Neural progenitor cell (in vitro differentiated cells): ENCODE measurements at regions not wholly inside any gene's neighbourhood (a gene's known extent, or its start where the extent isn't known, plus 50 kb on each side); places are given as distances from the start of the nearest gene placed in this dataset.

Source experiments
- DNase-seq: peaks from one replicate; pipeline ENCODE4 v3.0.0-alpha.2; 2016; ENCODE audit warnings: low spot score
- H2AFZ ChIP-seq: fragments of 200-600 bp; sonication (generic); replicated peaks from 2 replicates; pipeline ENCODE4 v1.6.1; 2016; ENCODE audit warnings: antibody characterized with exemption
- H3F3A ChIP-seq: fragments of 200-600 bp; sonication (generic); 2 replicates; pipeline ENCODE4 v1.6.1; 2016; ENCODE audit warnings: antibody characterized with exemption, low read depth
- H3K27ac ChIP-seq: fragments of 200-600 bp; sonication (generic); 2 replicates; pipeline ENCODE4 v1.5.1; 2016; ENCODE audit warnings: mild to moderate bottlenecking
- H3K27me3 ChIP-seq: fragments of 200-600 bp; sonication (generic); 2 replicates; pipeline ENCODE4 v1.6.1; 2016; ENCODE audit warnings: mild to moderate bottlenecking, moderate library complexity
- H3K36me3 ChIP-seq: fragments of 200-600 bp; sonication (generic); 2 replicates; pipeline ENCODE4 v1.5.1; 2016
- H3K4me1 ChIP-seq: fragments of 200-600 bp; sonication (generic); 2 replicates; pipeline ENCODE4 v1.6.1; 2016; ENCODE audit warnings: mixed run types
- H3K4me2 ChIP-seq: fragments of 200-600 bp; sonication (generic); 2 replicates; pipeline ENCODE4 v1.6.1; 2016
- H3K4me3 ChIP-seq: fragments of 200-600 bp; sonication (generic); 2 replicates; pipeline ENCODE4 v1.5.1; 2016
- H3K79me2 ChIP-seq: fragments of 200-600 bp; sonication (generic); 2 replicates; pipeline ENCODE4 v1.6.1; 2016; ENCODE audit warnings: low read depth
- H3K9ac ChIP-seq: fragments of 200-600 bp; sonication (generic); 2 replicates; pipeline ENCODE4 v1.6.1; 2016
- H3K9me3 ChIP-seq: fragments of 200-600 bp; sonication (generic); 2 replicates; pipeline ENCODE4 v1.5.1; 2016; ENCODE audit warnings: low read depth
- H4K20me1 ChIP-seq: fragments of 200-600 bp; sonication (generic); 2 replicates; pipeline ENCODE4 v1.6.1; 2016; ENCODE audit warnings: low read depth
- H3K27ac Mint-ChIP-seq: 3 replicates; pipeline ENCODE4 v1.8.0; 2021; ENCODE audit warnings: mixed read lengths
- H3K27me3 Mint-ChIP-seq: 2 replicates; pipeline ENCODE4 v1.8.0; 2022; ENCODE audit warnings: low read depth, mild to moderate bottlenecking, inconsistent platforms, moderate library complexity, mixed read lengths; ENCODE audit not compliant: insufficient read depth
- H3K36me3 Mint-ChIP-seq: 3 replicates; pipeline ENCODE4 v1.8.0; 2021; ENCODE audit warnings: mixed read lengths
- H3K4me1 Mint-ChIP-seq: 3 replicates; pipeline ENCODE4 v1.8.0; 2021; ENCODE audit warnings: mixed read lengths
- H3K4me3 Mint-ChIP-seq: 3 replicates; pipeline ENCODE4 v1.8.0; 2021; ENCODE audit warnings: mild to moderate bottlenecking, moderate library complexity, mixed read lengths
- H3K9me3 Mint-ChIP-seq: 3 replicates; pipeline ENCODE4 v1.8.0; 2020; ENCODE audit warnings: mixed read lengths
- EZH2 ChIP-seq: fragments of 200-600 bp; sonication (generic); IDR thresholded peaks from 2 replicates; pipeline ENCODE4 v1.6.1; 2017; ENCODE audit warnings: antibody characterized with exemption, mild to moderate bottlenecking, moderate library complexity
- EZH2phosphoT487 ChIP-seq: fragments of 200-600 bp; sonication (generic); IDR thresholded peaks from 2 replicates; pipeline ENCODE4 v1.6.1; 2017; ENCODE audit warnings: antibody characterized with exemption
- TF ChIP-seq, protein P1 (sequence below): fragments of 200-600 bp; sonication (generic); IDR thresholded peaks from 2 replicates; pipeline ENCODE4 v1.5.1; 2017; ENCODE audit warnings: antibody characterized with exemption, mild to moderate bottlenecking

DNA sequence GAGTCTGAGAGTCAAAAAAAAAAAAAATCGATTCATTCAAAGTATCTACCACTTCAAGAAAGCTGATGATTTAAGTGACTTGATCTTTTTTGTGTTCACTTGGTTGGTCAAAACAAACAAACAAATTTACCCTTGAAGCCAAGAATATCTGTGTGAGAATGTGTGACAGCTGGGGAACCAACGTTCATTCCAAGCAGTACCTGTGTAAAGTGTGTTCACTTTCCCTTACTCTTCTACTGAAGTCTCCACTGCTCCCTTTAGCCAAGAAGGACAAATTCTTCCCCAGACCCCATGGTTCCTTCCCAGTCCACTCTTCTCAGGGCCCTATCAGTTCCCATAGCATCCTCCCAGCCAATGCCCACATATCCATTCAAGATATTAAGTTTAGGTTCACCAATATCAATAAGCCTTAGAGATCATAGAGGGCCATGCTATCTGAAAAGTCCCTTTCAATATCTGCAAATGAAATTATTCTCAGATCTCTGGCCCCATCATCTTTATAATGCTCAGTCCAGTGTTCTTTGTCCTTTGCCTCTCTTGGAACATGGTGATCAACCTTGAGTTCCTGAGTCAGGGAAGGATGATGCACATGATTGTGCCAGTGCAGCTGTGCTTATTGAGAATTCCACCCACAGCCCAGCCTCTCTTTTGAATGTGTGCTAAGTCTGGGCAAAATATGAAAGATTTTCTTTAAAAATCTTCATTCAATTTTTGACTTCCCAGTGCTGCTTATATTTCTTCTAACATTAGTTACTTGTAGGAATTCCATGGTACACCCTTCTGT is 82.8 kb upstream of the DTNA start:
- no peak overlapping the region for H3K4me2 ChIP-seq
- Mint-ChIP-seq H3K4me1 (no peaks in the 10 kb centered on the region), H3K9me3 (no peaks in the 10 kb centered on the region), H3K36me3 (no peaks in the 10 kb centered on the region), H3K27me3 (no peaks in the 10 kb centered on the region), H3K4me3 (no peak overlapping the region), H3K27ac (no peak overlapping the region)
- no peaks in the 10 kb centered on the region for H4K20me1 ChIP-seq
- H3K4me3 ChIP-seq: no peak overlapping the region
- no peaks in the 10 kb centered on the region for H3K79me2 ChIP-seq
- H3F3A ChIP-seq: no peaks in the 10 kb centered on the region
- H2AFZ ChIP-seq: no peak overlapping the region
- H3K36me3 ChIP-seq: no peaks in the 10 kb centered on the region
- DNase-seq: no peak
- no peaks in the 10 kb centered on the region for H3K4me1 ChIP-seq
- H3K9me3 ChIP-seq: no peaks in the 10 kb centered on the region
- no peak overlapping the region for H3K9ac ChIP-seq
- H3K27me3 ChIP-seq: no peaks in the 10 kb centered on the region
- TF ChIP-seq EZH2phosphoT487: no peak
- no peak for TF ChIP-seq EZH2
- TF ChIP-seq, protein P1, sequence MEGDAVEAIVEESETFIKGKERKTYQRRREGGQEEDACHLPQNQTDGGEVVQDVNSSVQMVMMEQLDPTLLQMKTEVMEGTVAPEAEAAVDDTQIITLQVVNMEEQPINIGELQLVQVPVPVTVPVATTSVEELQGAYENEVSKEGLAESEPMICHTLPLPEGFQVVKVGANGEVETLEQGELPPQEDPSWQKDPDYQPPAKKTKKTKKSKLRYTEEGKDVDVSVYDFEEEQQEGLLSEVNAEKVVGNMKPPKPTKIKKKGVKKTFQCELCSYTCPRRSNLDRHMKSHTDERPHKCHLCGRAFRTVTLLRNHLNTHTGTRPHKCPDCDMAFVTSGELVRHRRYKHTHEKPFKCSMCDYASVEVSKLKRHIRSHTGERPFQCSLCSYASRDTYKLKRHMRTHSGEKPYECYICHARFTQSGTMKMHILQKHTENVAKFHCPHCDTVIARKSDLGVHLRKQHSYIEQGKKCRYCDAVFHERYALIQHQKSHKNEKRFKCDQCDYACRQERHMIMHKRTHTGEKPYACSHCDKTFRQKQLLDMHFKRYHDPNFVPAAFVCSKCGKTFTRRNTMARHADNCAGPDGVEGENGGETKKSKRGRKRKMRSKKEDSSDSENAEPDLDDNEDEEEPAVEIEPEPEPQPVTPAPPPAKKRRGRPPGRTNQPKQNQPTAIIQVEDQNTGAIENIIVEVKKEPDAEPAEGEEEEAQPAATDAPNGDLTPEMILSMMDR: no peak
- H3K27ac ChIP-seq: no peak overlapping the region

DNA sequence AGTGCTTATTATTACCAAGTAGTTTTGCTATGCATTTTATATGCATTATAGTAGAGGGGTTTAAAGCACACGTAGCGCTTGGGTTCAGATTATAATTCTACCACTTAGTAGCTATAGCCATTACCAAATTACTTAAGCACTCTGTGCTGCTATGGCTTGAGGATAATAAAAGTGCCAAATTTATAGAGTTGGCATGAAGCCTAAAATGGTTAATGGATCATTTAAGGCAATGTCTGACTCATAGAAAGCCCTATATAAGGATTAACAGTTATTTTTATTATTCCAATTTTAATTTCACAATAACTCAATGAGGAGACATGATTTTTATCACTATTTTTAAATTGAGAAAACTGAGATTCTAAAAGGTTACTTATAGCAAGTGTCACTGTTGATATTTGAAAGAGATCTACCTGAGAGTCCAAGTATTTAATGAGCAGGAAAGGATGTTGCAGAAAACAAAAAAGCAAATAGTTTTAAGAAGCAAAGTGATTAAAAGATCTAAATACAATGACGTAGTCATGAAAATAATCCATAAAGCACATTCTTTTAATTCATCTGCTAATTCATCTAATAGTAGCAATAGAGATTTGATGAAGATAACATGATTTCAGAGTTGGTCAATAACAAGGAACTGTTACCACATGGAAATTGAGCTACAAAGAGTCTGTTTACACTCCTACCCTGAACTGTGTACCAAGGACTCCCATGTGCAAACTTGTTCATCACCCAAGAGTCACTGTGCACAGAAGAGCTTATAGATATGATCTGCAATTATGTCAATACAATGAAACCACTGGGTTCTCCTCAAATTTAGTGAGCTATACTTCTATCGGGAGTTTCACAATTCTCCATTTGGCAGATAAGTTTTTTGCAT is 78.8 kb upstream of the DTNA start:
- Mint-ChIP-seq H3K4me1 (no peaks in the 10 kb centered on the region), H3K27me3 (no peaks in the 10 kb centered on the region), H3K9me3 (no peaks in the 10 kb centered on the region), H3K4me3 (no peak overlapping the region), H3K27ac (no peak overlapping the region), H3K36me3 (no peaks in the 10 kb centered on the region)
- H3K36me3 ChIP-seq: no peaks in the 10 kb centered on the region
- no peaks in the 10 kb centered on the region for H4K20me1 ChIP-seq
- TF ChIP-seq EZH2: no peak
- TF ChIP-seq, protein P1: no peak
- TF ChIP-seq EZH2phosphoT487: no peak
- no peaks in the 10 kb centered on the region for H3K4me1 ChIP-seq
- H3K27me3 ChIP-seq: no peaks in the 10 kb centered on the region
- no peaks in the 10 kb centered on the region for H3K9me3 ChIP-seq
- no peak overlapping the region for H3K4me3 ChIP-seq
- H3K27ac ChIP-seq: no peak overlapping the region
- H3K4me2 ChIP-seq: no peak overlapping the region
- H3F3A ChIP-seq: no peaks in the 10 kb centered on the region
- DNase-seq: no peak
- H3K9ac ChIP-seq: no peak overlapping the region
- no peak overlapping the region for H2AFZ ChIP-seq
- H3K79me2 ChIP-seq: no peaks in the 10 kb centered on the region

DNA sequence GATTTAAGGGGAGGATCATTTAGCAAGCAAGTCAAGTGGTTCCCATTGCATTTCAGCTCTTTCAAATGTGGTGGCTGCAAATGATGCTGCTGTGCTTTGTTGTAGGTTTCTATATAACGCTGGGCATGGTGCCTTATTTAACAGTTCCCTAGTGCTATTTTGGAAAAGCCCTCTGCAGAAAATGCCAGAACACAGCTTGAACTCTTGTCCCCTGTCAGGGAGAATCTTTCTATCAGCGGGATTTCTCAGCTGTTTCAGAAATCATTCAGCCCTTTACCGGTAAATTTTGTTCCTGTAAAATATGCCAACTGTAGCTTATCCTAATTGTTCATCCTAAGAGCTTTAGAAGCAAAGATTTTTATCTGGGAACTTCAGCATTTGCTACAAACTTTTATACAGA is 77.8 kb upstream of the DTNA start:
- no peaks in the 10 kb centered on the region for H3K27me3 Mint-ChIP-seq
- H3K9me3 Mint-ChIP-seq: no peaks in the 10 kb centered on the region
- no peaks in the 10 kb centered on the region for H3K4me1 Mint-ChIP-seq
- no peak for DNase-seq
- peak overlapping the region; percentile 84 for H2AFZ ChIP-seq
- H3K4me3 ChIP-seq: no peak overlapping the region
- no peak overlapping the region for H3K4me2 ChIP-seq
- no peak overlapping the region for H3K9ac ChIP-seq
- no peaks in the 10 kb centered on the region for H3K9me3 ChIP-seq
- no peaks in the 10 kb centered on the region for H3K27me3 ChIP-seq
- H3K4me1 ChIP-seq: no peaks in the 10 kb centered on the region
- H3K79me2 ChIP-seq: no peaks in the 10 kb centered on the region
- no peak overlapping the region for H3K4me3 Mint-ChIP-seq
- no peak overlapping the region for H3K27ac Mint-ChIP-seq
- TF ChIP-seq EZH2phosphoT487 (no peak), EZH2 (no peak)
- TF ChIP-seq, protein P1: no peak
- no peaks in the 10 kb centered on the region for H4K20me1 ChIP-seq
- no peaks in the 10 kb centered on the region for H3K36me3 Mint-ChIP-seq
- no peak overlapping the region for H3K27ac ChIP-seq
- H3K36me3 ChIP-seq: no peaks in the 10 kb centered on the region
- H3F3A ChIP-seq: no peaks in the 10 kb centered on the region
